Activated CD4-positive, alpha-beta T cell treated with anti-CD3 and anti-CD28 coated beads for 24 hours (primary cell): ENCODE measurements at regions not wholly inside any gene's neighbourhood (a gene's known extent, or its start where the extent isn't known, plus 50 kb on each side); places are given as distances from the start of the nearest gene placed in this dataset.

ENCODE experiments used
- DNase-seq, 2 donors: peaks; one replicate each; pipeline ENCODE4 v3.0.0-alpha.2; 2020; ENCODE audit warnings: low read depth in 2 of 2

DNA sequence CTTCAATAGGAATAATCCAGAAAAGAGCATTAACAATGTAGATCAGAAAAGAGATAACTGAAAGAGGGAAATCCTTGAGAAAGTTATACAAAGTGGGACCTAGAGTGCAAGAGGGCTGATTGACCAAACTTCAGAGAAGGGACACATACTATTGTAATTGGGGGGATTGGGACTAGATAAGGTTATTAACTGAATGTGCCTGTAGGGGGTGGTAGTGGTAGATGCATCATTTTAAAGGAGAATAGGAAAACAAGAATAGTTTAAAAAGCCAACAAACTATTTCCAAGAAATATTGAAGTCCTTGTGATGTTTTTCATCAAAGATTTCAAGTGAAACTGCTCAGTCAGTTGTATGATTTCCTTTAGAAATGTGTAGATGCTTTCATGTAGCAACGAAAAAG lies 468.5 kb downstream of the TAF11L14 start:
- no peak for DNase-seq

DNA sequence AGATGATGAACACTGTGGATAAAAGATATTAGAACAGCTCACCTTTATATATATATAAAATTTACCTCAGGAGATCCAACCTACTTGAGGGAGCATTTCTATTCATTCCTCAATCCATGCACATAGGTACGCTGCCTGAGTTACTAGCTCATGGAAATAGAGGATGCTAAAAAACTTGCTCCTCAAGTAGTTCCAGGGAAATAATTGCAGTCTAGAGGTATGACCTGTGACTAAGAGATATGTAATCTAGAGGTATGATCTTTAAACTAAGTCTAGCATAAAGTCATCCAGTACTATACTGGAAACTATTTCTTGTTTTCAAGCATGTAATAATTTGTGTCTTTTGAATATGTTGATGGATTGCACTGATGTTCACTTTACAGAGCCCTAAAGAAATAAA lies 471.2 kb downstream of the TAF11L14 start:
- no peak for DNase-seq

DNA sequence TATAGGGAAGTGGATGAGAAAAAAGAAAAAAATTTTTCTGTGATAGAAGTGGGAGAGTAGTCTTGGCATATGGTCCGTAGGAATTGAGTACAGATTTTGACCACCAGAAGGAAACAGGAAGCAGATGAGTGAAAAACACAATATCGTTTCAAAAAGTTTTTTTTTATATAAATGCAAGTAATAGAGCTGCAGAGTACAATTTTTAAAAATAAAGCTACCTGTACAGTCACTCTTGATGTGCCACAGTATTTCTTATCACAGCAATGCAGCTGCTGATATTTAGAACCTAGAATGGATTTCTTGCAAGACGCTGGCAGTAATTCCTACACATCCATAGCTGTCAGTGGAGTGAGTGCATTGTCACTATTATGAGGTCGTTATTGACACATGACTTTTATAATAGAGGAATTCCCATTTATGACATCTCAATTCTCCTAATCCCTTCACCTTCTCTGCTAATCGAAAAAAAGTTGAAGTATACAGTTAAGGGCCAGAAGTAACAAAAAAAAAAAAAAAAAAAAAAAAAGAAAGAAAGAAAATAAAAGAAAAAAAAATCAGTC lies 477.7 kb downstream of the TAF11L14 start:
- DNase-seq, result no peak

DNA sequence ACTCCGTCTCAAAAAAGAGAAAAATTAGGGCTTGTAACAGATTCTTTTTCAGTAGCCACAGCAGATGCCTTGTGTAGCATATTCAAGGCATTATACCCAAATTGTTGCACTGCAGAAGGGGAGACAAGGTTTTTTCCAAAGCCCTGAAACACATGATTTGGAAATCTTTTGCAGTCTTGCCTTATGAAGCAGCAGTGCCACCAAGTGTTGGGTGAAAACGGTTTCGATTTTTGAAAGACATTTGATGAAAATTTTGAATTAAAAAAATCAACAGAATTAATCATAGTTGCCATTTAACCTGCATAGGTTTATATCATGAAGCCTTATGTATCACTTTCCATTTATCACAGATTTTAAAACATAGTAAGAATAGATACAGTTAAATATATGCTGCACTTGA lies 479.5 kb downstream of the TAF11L14 start:
- no peak for DNase-seq

DNA sequence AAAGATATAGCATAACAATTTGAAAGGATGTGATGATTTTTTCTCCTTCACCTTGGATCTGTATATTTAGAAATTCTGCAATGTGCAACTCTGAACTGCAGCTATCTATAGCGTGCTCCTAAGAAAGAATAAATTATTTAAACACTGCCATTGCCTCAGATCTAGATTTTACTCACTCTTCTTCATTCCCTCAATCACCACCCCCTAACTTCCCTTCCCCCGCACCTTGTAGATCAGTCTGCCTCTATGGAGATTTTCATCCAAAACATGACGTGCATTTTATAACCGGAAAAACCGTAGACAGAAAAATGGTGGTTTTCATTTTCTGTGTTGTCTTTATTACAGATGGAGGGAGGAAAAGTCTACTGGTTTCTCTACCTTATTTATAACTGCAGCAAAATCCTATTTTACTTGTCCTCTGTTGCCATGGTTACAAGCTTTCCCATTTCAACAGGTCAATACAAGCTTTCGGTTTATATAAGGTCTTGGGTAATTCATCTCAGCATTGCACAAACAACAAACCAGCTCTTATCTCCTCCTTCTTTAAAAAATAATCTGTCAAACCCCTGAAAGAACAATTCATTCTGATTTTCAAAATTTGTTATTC lies 480.0 kb downstream of the TAF11L14 start:
- DNase-seq, result no peak

DNA sequence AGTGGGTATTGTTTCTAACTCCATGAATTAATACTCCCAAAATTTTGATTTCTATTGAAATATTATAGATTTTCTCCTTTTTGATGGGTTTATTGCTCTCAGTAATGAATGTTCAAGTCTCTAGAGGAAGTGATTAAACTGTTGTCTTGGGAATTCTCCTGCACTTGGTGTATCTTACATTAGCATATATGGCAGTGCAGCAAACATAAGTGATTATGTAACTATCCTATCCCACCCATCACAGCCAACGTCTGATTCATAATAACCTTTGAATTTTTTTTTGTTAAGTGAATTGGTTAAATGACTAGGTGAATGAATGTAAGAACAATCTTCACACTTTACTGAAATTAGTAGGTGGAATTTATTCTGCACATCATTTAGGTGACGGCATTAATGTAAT lies 483.7 kb downstream of the TAF11L14 start:
- DNase-seq, result no peak

DNA sequence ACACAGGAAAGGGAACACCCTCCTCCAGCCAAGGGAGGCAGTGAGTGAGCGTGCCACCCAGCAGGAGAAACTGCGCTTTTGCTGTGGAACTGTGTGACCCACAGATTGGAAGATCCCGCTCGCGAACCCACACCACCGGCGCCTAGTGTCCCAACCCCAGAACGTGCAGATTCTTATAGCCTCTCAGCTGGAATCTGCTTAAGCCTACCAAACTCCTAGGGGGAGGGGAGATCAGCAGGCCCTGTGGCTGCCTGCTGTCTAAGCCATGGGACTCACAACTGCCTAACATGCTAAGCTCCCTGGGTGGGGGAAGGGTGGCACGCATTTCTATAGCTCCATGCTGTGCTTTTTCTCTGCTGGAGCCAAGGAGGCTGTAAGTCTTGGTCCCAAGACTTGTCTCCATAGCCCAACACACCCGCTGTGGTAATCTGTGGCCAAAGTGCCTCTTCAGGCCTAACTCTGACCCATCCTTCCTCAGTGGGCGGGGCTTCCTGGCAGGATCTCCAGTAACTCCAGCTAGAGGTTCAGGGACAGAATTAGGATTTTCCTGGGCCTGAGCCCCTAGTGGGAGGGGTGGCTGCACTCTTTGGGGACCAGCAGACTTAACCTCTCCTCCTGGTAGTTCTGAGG lies 485.0 kb downstream of the TAF11L14 start:
- DNase-seq, result no peak

DNA sequence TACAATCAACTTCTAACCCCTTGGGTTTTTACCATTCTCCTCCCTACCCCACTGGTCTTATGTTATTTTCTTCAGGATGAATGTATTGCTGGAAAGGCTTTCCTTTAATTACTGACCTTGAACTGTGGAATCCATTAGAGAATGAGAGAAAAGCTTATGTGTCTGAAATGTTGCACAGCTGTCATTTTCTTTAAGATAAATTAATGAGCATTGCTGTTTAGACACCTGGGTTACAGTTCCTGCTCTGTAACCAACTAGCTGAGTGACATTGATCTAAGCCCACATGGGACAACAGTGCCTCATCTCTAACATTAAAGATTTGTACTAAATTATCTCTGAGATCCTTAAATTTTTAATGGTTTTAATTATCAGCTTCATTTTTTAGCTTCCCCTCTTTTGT lies 507.0 kb downstream of the TAF11L14 start:
- DNase-seq, result no peak

DNA sequence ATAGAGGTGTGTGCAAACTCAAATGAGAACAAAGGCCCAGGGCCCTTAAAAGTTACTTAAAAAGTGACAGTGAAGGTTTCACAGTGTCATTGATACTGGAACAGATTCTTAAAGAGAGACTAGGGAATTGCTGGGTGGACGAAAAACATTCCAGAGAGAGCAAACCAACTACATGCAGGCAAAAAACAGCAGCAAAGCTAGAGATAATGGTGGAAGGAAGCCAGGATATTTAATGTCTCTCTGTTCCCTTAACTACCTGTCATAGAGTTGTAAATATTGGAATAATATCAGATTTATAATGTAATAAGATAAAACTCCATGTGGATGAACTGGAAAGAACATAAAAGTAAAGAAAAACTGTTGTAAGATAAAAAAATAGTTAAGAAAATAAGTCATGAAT lies 508.6 kb downstream of the TAF11L14 start:
- no peak for DNase-seq

DNA sequence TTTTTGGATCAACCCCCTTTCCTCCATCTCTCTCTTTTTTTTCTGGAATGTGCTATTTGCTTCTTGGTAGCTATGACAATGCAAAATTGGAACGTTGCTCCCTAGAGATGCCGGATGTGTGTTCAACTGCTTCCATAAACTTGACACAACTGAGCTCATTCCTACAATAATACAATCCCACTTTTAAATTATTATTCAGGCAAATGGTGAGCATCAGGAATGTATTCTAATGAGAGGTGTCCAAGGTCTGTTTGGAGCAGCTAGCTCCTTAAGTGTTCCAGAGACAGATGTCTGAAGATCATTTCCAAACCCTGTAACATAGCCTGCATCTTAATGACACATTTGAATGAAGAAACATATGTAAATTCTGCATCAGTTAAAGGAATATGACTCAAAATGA lies 518.4 kb downstream of the TAF11L14 start:
- no peak for DNase-seq

DNA sequence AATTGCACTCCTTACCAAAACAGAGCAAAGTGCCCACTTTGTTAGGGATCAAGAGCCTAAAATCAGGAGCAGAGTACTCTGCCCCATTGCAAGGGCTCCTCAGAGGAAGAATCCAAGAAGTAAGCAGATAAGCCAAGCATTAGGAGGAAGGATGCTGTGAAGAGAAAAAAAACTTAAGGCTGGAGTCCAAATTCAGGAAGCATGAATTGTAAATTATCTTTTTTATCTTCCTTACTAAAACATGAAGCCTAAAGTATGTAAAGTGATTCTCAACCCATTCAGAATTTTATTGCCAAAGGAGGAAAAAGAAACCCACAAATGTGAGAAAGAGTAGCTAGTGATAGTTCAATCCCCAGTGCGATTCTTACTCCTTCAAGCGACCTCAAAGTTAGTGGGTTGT lies 523.9 kb downstream of the TAF11L14 start:
- no peak for DNase-seq

DNA sequence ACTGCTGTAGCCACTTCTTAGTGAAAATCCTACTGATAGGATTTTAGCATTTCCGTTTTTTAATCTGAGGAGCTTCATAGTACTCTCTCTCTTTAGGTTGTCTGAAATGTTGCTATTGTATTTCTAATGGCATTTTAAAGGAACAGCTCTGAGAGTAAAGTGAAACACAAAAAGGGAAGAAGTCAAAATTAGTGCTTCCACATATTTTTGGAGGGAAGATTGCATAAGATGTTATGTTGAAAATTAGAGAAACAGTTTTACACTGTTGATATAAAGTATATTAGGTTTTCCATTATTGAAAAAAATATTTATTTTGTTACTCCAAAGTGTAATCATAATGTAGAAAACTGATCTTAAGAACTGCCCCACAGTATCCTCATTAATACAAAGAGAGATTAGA lies 525.1 kb downstream of the TAF11L14 start:
- DNase-seq, result no peak

DNA sequence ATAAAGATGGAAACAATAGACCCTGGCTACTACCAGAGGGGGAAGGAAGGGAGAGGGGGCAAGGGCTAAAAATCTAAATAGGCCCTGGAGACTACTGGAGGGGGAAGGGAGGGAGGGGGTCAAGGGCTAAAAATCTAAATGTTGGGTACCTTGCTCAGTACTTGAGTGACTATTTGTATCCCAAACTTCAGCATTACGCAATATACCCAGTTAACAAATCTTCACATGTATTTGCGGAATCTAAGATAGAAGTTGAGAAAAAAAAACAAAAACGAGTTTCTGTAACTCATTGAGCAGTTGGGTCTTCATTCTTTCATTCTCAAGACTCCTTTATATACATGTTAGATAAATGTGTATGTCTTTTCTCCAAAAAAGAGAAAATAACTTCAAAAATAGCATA lies 537.4 kb downstream of the TAF11L14 start:
- DNase-seq, result no peak

DNA sequence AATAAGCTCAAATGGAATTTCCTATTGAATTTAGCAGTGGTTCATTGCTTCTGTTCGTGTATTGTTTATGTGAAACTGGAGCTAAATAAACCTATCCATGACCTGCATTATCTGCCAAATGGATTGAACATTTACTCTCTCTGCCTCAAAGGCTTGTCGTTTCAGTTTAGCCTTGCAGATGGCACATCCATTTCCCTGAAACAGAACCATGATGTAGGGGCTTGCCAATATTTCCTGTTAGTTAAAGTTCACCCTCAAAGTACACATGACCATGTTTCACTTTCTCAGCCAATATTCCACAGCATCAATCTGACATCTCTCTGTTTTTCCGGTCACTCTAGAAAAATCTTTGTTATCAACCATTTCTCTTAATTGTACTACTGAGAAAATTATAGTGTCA lies 545.3 kb downstream of the TAF11L14 start:
- DNase-seq, result no peak

DNA sequence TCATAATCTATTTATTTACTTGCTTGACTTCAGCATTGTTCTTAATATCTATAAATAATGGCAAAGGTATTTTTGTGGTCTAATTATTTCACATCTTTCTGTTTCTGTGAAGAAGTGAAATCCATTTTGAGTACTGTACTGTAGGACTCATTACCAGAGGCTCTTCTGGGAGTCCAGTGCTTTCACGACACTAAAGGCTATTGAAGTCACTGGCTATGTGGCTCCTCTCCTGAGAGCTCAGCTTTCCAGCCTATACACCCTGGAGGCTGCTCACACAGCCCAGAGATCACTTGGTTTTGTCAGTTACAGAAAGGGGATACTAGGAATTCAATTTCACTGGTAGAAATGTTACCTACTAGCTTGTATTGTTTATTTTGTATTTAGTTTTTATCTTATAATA lies 547.3 kb downstream of the TAF11L14 start:
- no peak for DNase-seq

DNA sequence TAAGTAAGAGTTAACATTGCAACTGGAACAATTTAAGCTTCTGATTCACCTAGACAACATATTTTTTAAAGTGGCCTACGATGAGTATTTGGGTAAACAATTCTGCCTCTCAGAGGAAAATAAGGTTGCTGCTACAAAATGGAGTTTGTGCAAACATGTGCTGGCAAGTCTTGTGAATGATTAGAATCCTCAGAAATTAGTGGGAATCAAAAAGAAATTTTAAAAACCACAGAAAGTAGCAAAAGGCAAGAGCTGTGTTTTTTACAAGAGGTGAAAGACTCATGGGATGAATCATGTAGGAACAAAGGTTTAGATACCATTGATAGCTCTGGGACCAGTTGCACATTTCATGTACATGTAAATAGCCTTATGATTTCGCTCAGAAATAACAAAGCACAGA lies 561.6 kb downstream of the TAF11L14 start:
- no peak for DNase-seq

DNA sequence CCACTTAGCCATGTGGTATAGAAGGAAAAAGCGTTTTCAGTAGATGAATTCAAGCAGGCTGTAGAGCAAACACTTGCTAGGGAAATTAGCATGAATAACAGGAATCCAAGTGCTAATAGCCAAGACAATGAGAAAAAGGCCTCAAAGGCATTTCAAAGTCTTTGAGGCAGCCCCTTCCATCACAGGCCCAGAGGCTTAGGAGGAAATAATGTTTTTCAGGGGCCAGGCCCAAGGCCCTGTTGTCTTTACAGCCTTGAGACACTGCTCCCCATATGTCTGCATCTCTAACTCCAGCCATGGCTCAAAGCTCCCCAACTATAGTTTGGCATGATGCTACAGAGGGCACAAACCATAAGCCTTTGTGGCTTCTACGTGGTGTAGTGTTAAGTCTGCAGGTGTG lies 563.5 kb downstream of the TAF11L14 start:
- DNase-seq, result no peak

DNA sequence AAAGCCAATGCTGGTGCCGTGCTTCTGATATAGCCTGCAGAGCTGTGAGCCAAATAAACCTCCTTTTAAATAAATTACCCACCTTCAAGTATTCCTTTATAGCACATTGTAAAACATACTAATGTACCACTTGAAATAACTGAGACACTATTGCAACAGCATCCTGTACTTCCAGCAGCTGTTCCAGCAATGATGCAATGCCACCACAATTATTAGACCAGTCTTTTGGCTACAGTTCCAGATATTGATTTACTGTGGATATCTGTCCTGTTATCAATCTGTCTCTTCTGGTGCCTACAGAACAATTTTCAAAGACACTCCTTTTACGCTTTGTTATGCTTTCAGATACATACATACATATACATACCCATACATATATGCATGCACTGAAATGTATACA lies 567.9 kb downstream of the TAF11L14 start:
- DNase-seq, result no peak

DNA sequence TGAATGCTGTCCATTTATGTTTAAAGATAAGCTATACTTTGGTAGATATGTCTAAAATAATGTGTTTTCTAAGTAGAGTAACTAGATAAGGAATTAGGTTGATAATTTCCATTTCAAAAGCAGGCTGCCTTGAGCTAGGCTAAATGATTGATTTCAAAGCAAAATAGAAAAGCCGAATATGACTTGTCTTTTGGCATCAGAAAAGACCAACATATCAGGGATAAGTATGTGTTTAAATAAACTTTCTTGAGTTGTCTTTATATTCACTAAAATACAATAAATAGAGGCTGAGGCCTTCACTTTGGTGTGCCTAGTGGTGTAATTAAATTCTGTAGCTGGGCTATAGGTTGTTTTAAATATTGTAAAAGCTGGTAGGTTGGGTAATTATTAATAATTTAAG lies 569.0 kb downstream of the TAF11L14 start:
- no peak for DNase-seq

DNA sequence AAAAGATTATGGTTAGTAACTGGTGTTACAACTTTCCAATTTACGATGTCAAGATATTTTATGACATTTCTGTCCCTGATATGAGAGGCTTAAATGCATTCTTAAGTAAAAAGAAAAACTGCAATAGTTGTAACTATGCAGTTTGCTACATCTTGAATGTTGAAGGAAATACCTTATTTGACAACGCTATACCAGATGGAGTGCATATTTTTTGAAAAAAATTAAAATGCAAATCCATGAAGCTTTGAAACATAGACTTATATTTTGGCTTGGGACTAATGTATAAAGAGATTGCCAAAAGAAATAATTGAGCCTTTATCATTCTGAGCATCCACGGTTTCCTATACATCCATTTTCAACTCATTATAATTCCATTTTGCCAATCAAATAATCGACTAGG lies 579.4 kb downstream of the TAF11L14 start:
- no peak for DNase-seq

DNA sequence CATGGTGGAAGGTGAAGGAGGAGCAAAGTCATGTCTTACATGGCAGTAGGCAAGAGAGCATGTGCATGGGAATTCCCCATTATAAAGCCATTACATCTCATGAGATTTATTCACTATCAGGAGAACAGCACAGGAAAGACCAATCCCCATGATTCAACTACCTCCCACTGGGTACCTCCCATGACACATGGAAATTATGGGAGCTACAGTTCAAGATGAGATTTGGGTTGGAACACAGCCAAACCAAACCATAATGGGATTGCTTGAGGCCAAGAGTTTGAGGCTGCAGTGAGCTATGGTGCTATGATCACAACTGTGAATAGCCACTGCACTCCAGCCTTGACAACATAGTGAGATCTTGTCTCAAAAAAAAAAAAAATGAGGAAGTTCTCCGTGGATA lies 581.8 kb downstream of the TAF11L14 start:
- DNase-seq, result no peak

DNA sequence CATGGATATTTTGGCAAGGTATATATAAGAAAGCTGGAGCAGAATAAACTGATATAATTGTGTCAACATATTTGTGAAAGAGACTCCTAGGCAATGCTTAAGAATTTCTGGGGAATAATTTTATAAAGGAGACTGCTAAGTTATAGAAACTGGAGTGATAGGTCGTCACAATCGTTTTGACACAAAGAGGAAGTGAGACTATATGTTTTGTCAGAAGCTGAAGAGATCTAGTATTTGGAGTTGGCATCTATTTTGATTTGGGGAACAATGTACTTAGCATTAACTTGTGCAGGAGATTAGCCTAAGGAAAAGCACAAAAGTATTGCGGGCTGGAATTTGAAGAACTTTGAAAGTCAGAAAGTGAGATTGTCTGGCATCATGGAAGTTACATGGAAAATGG lies 582.5 kb downstream of the TAF11L14 start:
- DNase-seq, result no peak

DNA sequence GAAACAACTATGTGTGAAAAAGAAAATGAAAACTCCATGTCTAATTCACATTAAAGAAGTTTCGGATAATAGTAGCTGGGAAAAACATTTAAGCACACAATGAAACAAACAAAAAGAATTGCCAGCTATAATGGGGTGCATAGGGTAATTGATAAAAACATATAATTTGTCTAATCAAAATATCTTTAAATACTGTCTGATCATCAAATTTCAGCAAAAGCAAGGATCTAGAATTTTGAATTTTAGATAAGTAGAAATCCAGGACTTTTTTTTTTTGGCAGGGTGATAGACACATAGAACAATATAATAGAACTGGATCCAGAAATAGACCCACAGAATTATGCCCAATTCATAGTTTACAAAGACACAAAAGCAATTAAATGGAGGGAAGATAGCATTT lies 585.0 kb downstream of the TAF11L14 start:
- no peak for DNase-seq

DNA sequence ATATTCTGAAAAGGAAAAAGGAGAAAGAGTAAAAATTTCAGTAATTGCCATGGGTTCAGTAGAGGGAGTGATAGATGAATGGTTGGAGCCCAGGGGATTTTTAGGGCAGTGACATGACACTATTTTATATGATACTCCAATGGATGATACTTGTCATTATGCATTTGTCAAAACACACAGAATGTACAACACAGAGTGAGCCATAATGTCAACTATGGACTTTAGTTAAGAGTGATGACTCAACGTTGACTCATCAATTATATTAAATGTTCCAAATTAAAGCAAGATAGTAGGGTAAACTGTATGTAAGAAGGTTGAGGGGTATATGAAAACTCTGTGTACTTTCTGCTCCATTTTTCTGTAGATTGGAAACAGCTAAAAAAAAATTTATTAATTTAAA lies 586.4 kb downstream of the TAF11L14 start:
- DNase-seq, result no peak
